ENCODE measurements at regions not wholly inside any gene's neighbourhood (a gene's known extent, or its start where the extent isn't known, plus 50 kb on each side); places are given as distances from the start of the nearest gene placed in this dataset.

- Histone ChIP-seq H3K27me3 (no peaks in the 10 kb centered on the region), H3K4me3 (no peak overlapping the region), H3K27ac (no peak overlapping the region), H3K9me3 (no peaks in the 10 kb centered on the region), H3K4me1 (peaks cover 0 to 3% (median 0%) of the 10 kb centered on the region in 4 donors), H3K36me3 (no peaks in the 10 kb centered on the region)
- intact Hi-C loops (cut with DNase I; ENCODE audit: low total_unique reads) = no loop called here
- DNase-seq = no peak
- TF ChIP-seq, protein P1, sequence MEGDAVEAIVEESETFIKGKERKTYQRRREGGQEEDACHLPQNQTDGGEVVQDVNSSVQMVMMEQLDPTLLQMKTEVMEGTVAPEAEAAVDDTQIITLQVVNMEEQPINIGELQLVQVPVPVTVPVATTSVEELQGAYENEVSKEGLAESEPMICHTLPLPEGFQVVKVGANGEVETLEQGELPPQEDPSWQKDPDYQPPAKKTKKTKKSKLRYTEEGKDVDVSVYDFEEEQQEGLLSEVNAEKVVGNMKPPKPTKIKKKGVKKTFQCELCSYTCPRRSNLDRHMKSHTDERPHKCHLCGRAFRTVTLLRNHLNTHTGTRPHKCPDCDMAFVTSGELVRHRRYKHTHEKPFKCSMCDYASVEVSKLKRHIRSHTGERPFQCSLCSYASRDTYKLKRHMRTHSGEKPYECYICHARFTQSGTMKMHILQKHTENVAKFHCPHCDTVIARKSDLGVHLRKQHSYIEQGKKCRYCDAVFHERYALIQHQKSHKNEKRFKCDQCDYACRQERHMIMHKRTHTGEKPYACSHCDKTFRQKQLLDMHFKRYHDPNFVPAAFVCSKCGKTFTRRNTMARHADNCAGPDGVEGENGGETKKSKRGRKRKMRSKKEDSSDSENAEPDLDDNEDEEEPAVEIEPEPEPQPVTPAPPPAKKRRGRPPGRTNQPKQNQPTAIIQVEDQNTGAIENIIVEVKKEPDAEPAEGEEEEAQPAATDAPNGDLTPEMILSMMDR (IDR thresholded peaks at IDR 0.05) = no peak
Measured at GRCh38 chrX:147565237-147565636, 346.5 kb upstream of the FMR1 start.

GRCh38 chrX:147570483-147570882 is 341.2 kb upstream of the FMR1 start:
- intact Hi-C loops (cut with DNase I; ENCODE audit: low total_unique reads) = no loop called here

GRCh38 chrX:147573266-147573665 is 338.5 kb upstream of the FMR1 start:
- intact Hi-C loops (cut with DNase I; ENCODE audit: low total_unique reads) = no loop called here
- TF ChIP-seq, protein P1 (IDR thresholded peaks at IDR 0.05) = no peak

More at GRCh38 chrX:147570483-147570882, 341.2 kb upstream of the FMR1 start:
- H3K36me3 ChIP-seq = no peaks in the 10 kb centered on the region
- H3K4me3 ChIP-seq = no peak overlapping the region
- DNase-seq = no peak
- TF ChIP-seq, protein P1 (IDR thresholded peaks at IDR 0.05) = no peak
- H3K27me3 ChIP-seq = no peaks in the 10 kb centered on the region
- H3K4me1 ChIP-seq = no peaks in the 10 kb centered on the region
- H3K27ac ChIP-seq = no peak overlapping the region
- H3K9me3 ChIP-seq = no peaks in the 10 kb centered on the region

DNA sequence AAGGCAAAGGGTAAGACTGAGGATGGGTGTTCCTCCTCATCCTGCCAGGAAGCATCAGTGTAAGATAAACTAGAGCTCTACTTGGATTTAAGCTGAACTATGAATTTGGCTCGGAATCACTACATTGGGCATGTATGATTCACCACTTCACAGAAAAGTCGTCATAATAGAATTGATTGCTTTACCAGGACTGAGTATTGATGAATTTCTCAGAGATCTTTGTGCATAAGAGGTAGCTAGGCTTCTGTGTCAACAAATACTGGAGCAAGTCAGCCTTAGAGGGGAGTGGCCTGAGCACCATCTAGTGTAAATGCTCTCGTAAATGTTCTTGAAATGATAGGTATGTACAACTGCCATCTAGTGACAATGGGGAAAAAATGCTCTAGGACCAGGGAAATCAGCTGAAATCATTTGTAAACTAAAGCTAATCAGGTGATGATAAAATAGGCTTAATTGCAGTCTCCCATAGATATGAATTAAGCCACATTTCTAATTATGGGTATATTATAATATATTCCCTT is 309.5 kb upstream of the FMR1 start:
- H3K36me3 ChIP-seq = no peaks in the 10 kb centered on the region
- intact Hi-C loops (cut with DNase I; ENCODE audit: low total_unique reads) = no loop called here
- H3K4me1 ChIP-seq = no peaks in the 10 kb centered on the region
- no peaks in the 10 kb centered on the region for H3K9me3 ChIP-seq
- no peak overlapping the region for H3K4me3 ChIP-seq
- no peak overlapping the region for H3K27ac ChIP-seq
- TF ChIP-seq, protein P1 (IDR thresholded peaks at IDR 0.05) = no peak
- no peak for DNase-seq
- H3K27me3 ChIP-seq = no peaks in the 10 kb centered on the region

More at GRCh38 chrX:147573266-147573665, 338.5 kb upstream of the FMR1 start:
- no peak overlapping the region for H3K4me3 ChIP-seq
- no peak for DNase-seq
- no peaks in the 10 kb centered on the region for H3K9me3 ChIP-seq
- no peaks in the 10 kb centered on the region for H3K4me1 ChIP-seq
- no peaks in the 10 kb centered on the region for H3K36me3 ChIP-seq
- H3K27me3 ChIP-seq = no peaks in the 10 kb centered on the region
- no peak overlapping the region for H3K27ac ChIP-seq

- Histone ChIP-seq H3K27me3 (no peaks in the 10 kb centered on the region), H3K4me1 (no peaks in the 10 kb centered on the region), H3K36me3 (no peaks in the 10 kb centered on the region), H3K27ac (no peak overlapping the region), H3K4me3 (no peak overlapping the region), H3K9me3 (no peaks in the 10 kb centered on the region)
- TF ChIP-seq, protein P1 (IDR thresholded peaks at IDR 0.05) = no peak
- no peak for DNase-seq
- intact Hi-C loops (cut with DNase I; ENCODE audit: low total_unique reads) = no loop called here
Measured at GRCh38 chrX:147626605-147627004, 285.1 kb upstream of the FMR1 start.

- intact Hi-C loops (cut with DNase I; ENCODE audit: low total_unique reads) = no loop called here
- no peak overlapping the region for H3K4me3 ChIP-seq
- no peak for DNase-seq
- H3K4me1 ChIP-seq = no peaks in the 10 kb centered on the region
- no peaks in the 10 kb centered on the region for H3K27me3 ChIP-seq
- TF ChIP-seq, protein P1 (IDR thresholded peaks at IDR 0.05) = no peak
- no peak overlapping the region for H3K27ac ChIP-seq
- H3K36me3 ChIP-seq = no peaks in the 10 kb centered on the region
- H3K9me3 ChIP-seq = no peaks in the 10 kb centered on the region
Measured at GRCh38 chrX:147635186-147635585, 276.5 kb upstream of the FMR1 start.
